Thyroid gland (tissue), 4 donors: ENCODE measurements at regions not wholly inside any gene's neighbourhood (a gene's known extent, or its start where the extent isn't known, plus 50 kb on each side); places are given as distances from the start of the nearest gene placed in this dataset.

Source experiments
- POLR2A ChIP-seq, 2 donors: fragments of 450-650 bp; IDR thresholded peaks; one replicate each; pipeline ENCODE4 v1.6.1; 2017; ENCODE audit warnings: antibody characterized with exemption in 2 of 2, mild to moderate bottlenecking in 2 of 2, moderate library complexity in 1 of 2
- TF ChIP-seq, protein P1 (sequence below), 6 experiments: fragments of 200-600 bp in 3 of 6; fragments of 450-650 bp in 3 of 6; sonication (generic) in 3 of 6; IDR thresholded peaks; one replicate each; pipeline ENCODE4 v1.5.1; 2016 to 2019; ENCODE audit warnings: antibody characterized with exemption in 6 of 6, mild to moderate bottlenecking in 2 of 6, inconsistent platforms in 1 of 6, moderate library complexity in 1 of 6

DNA sequence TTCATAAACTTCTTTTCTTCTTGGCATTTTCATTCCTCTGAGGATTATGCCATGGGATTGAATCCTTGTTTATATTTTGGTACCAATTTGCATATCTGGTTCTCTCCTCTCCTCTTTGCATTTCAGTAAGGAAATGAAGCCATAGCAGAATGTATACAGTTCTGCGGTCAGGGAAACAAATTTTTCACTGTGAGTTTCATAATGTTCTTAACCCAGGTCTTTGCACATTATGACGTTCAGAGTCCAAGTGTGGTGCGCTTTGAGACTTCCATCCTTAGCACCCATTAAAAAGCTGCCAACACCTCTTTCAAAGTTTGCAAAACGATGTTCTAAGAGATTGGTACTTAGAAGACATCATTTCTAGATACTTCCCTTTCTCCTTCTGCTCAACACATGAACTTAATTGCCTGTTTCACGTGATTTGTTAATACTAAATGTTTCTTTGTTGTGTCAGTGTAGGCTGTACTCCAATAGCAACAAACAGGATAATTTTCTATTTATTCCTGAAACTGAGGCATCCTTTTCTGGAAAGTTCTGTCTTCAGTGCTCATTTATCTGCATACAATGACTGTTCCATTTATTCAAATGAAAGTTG is 953.1 kb upstream of the NR2F2 start:
- TF ChIP-seq, protein P1, sequence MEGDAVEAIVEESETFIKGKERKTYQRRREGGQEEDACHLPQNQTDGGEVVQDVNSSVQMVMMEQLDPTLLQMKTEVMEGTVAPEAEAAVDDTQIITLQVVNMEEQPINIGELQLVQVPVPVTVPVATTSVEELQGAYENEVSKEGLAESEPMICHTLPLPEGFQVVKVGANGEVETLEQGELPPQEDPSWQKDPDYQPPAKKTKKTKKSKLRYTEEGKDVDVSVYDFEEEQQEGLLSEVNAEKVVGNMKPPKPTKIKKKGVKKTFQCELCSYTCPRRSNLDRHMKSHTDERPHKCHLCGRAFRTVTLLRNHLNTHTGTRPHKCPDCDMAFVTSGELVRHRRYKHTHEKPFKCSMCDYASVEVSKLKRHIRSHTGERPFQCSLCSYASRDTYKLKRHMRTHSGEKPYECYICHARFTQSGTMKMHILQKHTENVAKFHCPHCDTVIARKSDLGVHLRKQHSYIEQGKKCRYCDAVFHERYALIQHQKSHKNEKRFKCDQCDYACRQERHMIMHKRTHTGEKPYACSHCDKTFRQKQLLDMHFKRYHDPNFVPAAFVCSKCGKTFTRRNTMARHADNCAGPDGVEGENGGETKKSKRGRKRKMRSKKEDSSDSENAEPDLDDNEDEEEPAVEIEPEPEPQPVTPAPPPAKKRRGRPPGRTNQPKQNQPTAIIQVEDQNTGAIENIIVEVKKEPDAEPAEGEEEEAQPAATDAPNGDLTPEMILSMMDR (IDR thresholded peaks at IDR 0.05) = no peak
- no peak for TF ChIP-seq POLR2A (IDR thresholded peaks at IDR 0.05)
